HCT116 (cell line): ENCODE measurements at regions not wholly inside any gene's neighbourhood (a gene's known extent, or its start where the extent isn't known, plus 50 kb on each side); places are given as distances from the start of the nearest gene placed in this dataset.

ENCODE experiments used
- ATAC-seq: fragments of 200-7000 bp; cut with Tn5 transposase; 2 replicates; pipeline ENCODE4 v1.9.1; 2020; ENCODE audit warnings: mild to moderate bottlenecking, moderate library complexity
- BruUV-seq: library from RNA; stranded (reverse); fragments of 400-500 nt; replicated peaks from 2 replicates; lab custom pipeline; 2021; lab: Mats Ljungman, UMichigan
- CTCF ChIA-PET: fragments of 300-600 bp; sonication (Branson Sonifier 250); formaldehyde crosslinking; loops from one replicate; lab custom pipeline; 2021; ENCODE audit warnings: antibody characterized with exemption; lab: Charles Lee
- POLR2A ChIA-PET: fragments of 300-600, 350-600 bp; sonication (Branson Sonifier 250); formaldehyde crosslinking; loops from one replicate; lab custom pipeline; 2021; ENCODE audit warnings: antibody characterized with exemption; lab: Charles Lee
- RAD21 ChIA-PET, 2 experiments: fragments of 300-600 bp; sonication (Branson Sonifier 250); formaldehyde crosslinking; loops; one replicate each; lab custom pipeline; 2023; ENCODE audit warnings: low total read pairs in 2 of 2; ENCODE audit not compliant: uncharacterized antibody in 2 of 2, unreplicated experiment in 2 of 2, low non-redundant PET in 1 of 2; lab: Charles Lee
- DNase-seq: peaks from one replicate; pipeline ENCODE4 v3.0.0-alpha.2; 2010; ENCODE audit warnings: low read depth, low spot score
- H2AFZ ChIP-seq: fragments of 200-600 bp; shearing (Covaris generic), sonication (generic); 2 replicates; pipeline ENCODE4 v1.6.1; 2017; ENCODE audit warnings: low read depth, mixed run types, mixed read lengths, antibody characterized with exemption, low read length; ENCODE audit not compliant: poor library complexity, severe bottlenecking
- H3K27ac ChIP-seq: 2 replicates; pipeline ENCODE4 v1.5.1; 2012; ENCODE audit warnings: low read depth, low read length
- H3K27me3 ChIP-seq: fragments of 200-600 bp; sonication (generic); 2 replicates; pipeline ENCODE4 v1.6.1; 2016; ENCODE audit warnings: mixed run types, low read length, mixed read lengths; ENCODE audit not compliant: insufficient read depth
- H3K36me3 ChIP-seq, 2 experiments: fragments of 200-500 bp in 1 of 2; fragments of 200-600 bp in 1 of 2; sonication (Bioruptor generic) in 1 of 2; sonication (generic) in 1 of 2; 2 replicates each; pipeline versions ENCODE4 v1.5.1 to v1.6.1; 2014 to 2016; ENCODE audit warnings: low read length in 2 of 2, inconsistent platforms in 1 of 2, mixed read lengths in 1 of 2, mixed run types in 1 of 2; ENCODE audit not compliant: insufficient read depth in 2 of 2, control insufficient read depth in 1 of 2
- H3K4me1 ChIP-seq, 2 experiments: fragments of 200-600 bp in 1 of 2; sonication (generic) in 1 of 2; 2 replicates each; pipeline versions ENCODE4 v1.5.1 to v1.6.1; 2012 to 2017; ENCODE audit warnings: low read length in 2 of 2, inconsistent platforms in 1 of 2, mild to moderate bottlenecking in 1 of 2, mixed read lengths in 1 of 2, mixed run types in 1 of 2, moderate library complexity in 1 of 2; ENCODE audit not compliant: insufficient read depth in 2 of 2, control insufficient read depth in 1 of 2
- H3K4me2 ChIP-seq: fragments of 200-600 bp; sonication (generic); 2 replicates; pipeline ENCODE4 v1.6.1; 2017; ENCODE audit warnings: mixed run types, low read length, mixed read lengths
- H3K4me3 ChIP-seq, 2 experiments: fragments of 200-600 bp in 1 of 2; sonication (generic) in 1 of 2; replicated peaks in 1 of 2; 2 replicates each; pipeline ENCODE4 v1.5.1; 2011 to 2016; ENCODE audit warnings: low read length in 2 of 2, control low read depth in 1 of 2, low read depth in 1 of 2, mild to moderate bottlenecking in 1 of 2, mixed read lengths in 1 of 2, mixed run types in 1 of 2
- H3K79me2 ChIP-seq: fragments of 200-600 bp; sonication (generic); 2 replicates; pipeline ENCODE4 v1.6.1; 2017; ENCODE audit warnings: mild to moderate bottlenecking, mixed run types, low read length, moderate library complexity, mixed read lengths; ENCODE audit not compliant: insufficient read depth
- H3K9ac ChIP-seq: fragments of 200-600 bp; sonication (generic); 2 replicates; pipeline ENCODE4 v1.6.1; 2016; ENCODE audit warnings: low read length, mixed read lengths
- H3K9me2 ChIP-seq: fragments of 200-600 bp; sonication (generic), shearing (Covaris generic); 2 replicates; pipeline ENCODE4 v1.6.1; 2017; ENCODE audit warnings: mixed run types, mild to moderate bottlenecking, moderate library complexity; ENCODE audit not compliant: insufficient read depth
- H3K9me3 ChIP-seq, 2 experiments: fragments of 200-500 bp in 1 of 2; fragments of 200-600 bp in 1 of 2; sonication (Bioruptor generic) in 1 of 2; sonication (generic) in 1 of 2; 2 replicates each; pipeline ENCODE4 v1.6.1; 2014 to 2017; ENCODE audit warnings: low read length in 2 of 2, mixed read lengths in 2 of 2, inconsistent platforms in 1 of 2, low read depth in 1 of 2, mild to moderate bottlenecking in 1 of 2, mixed run types in 1 of 2, moderate library complexity in 1 of 2; ENCODE audit not compliant: control insufficient read depth in 1 of 2, insufficient read depth in 1 of 2
- H4K20me1 ChIP-seq: fragments of 200-600 bp; sonication (generic), shearing (Covaris generic); 2 replicates; pipeline ENCODE4 v1.6.1; 2017; ENCODE audit warnings: mixed run types, mild to moderate bottlenecking, moderate library complexity; ENCODE audit not compliant: insufficient read depth
- EZH2 ChIP-seq: fragments of 200-600 bp; sonication (generic); IDR thresholded peaks from 2 replicates; pipeline ENCODE4 v1.6.1; 2017; ENCODE audit warnings: antibody characterized with exemption, mixed run types
- EZH2phosphoT487 ChIP-seq: fragments of 200-600 bp; IDR thresholded peaks from 2 replicates; pipeline ENCODE4 v1.6.1; 2018; ENCODE audit warnings: antibody characterized with exemption, borderline replicate concordance
- FOSL1 ChIP-seq: IDR thresholded peaks from 2 replicates; pipeline ENCODE4 v1.6.1; 2012; ENCODE audit warnings: low read depth
- POLR2AphosphoS5 ChIP-seq: IDR thresholded peaks from 2 replicates; pipeline ENCODE4 v1.6.1; 2011; ENCODE audit warnings: mild to moderate bottlenecking, low read depth, low read length, moderate library complexity
- RAD21 ChIP-seq: IDR thresholded peaks from 2 replicates; pipeline ENCODE4 v1.6.1; 2012; ENCODE audit warnings: low read depth, mild to moderate bottlenecking
- TCF7L2 ChIP-seq: IDR thresholded peaks from 2 replicates; pipeline ENCODE4 v1.7.0; 2011; ENCODE audit warnings: borderline replicate concordance, inconsistent platforms; ENCODE audit not compliant: insufficient read depth, insufficient read length; ENCODE audit errors: extremely low read depth
- YY1 ChIP-seq: IDR thresholded peaks from 2 replicates; pipeline ENCODE4 v1.6.1; 2011; ENCODE audit warnings: low read length, low read depth, moderate library complexity, mild to moderate bottlenecking; ENCODE audit not compliant: insufficient replicate concordance; ENCODE audit errors: extremely low read depth
- ZNF274 ChIP-seq: fragments of 200-500 bp; sonication (Bioruptor generic); IDR thresholded peaks from 2 replicates; pipeline ENCODE4 v1.6.1; 2014; ENCODE audit warnings: mild to moderate bottlenecking, low read depth, low read length, inconsistent platforms
- intact Hi-C: fragments of 100-400 bp; cut with micrococcal nuclease; formaldehyde crosslinking; loops from 2 replicates; pipeline ENCODE4 v1.10.0; 2022
- TF ChIP-seq, protein P1 (sequence below): IDR thresholded peaks from 2 replicates; pipeline ENCODE4 v1.6.1; 2011; ENCODE audit warnings: mild to moderate bottlenecking, low read length, moderate library complexity; ENCODE audit not compliant: insufficient replicate concordance; ENCODE audit errors: extremely low read depth
- TF ChIP-seq, protein P2 (sequence below): IDR thresholded peaks from 2 replicates; pipeline ENCODE4 v1.6.1; 2012; ENCODE audit warnings: low read depth
- TF ChIP-seq, protein P3 (sequence below), 3 experiments: fragments of 200-600 bp in 1 of 3; sonication (generic) in 1 of 3; IDR thresholded peaks in 2 of 3; conservative IDR thresholded peaks in 1 of 3; 2 replicates each; pipeline ENCODE4 v1.5.1; 2012 to 2017; ENCODE audit warnings: low read depth in 2 of 3, low read length in 2 of 3, antibody characterized with exemption in 1 of 3, borderline replicate concordance in 1 of 3, control low read depth in 1 of 3, mild to moderate bottlenecking in 1 of 3, mixed read lengths in 1 of 3, mixed run types in 1 of 3, moderate library complexity in 1 of 3; ENCODE audit not compliant: insufficient read depth in 1 of 3

DNA sequence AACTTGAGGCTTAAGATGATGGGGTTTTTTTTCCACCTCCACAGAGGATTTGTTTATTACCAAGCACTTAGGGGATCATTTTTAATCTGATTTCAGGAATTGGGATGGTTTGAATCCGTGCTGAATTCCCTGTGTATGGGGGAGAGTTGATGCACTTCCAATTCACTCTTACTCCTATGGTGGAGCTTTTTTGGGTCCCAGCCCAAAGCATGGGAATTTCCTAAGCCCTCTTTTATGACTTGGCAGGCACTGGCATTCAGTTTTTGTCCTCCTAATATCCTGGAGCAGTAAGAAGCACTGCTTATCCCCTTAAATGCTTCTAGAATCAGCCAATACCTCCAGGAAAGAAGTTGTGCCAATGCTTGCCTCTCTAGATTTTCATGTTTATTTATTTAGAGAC is 78.7 kb downstream of the HYCC1 start:
- Histone ChIP-seq H3K9me3 (no peaks in the 10 kb centered on the region), H3K4me1 (no peaks in the 10 kb centered on the region), H3K27me3 (no peaks in the 10 kb centered on the region), H3K9ac (no peak overlapping the region), H3K9me2 (no peaks in the 10 kb centered on the region), H3K27ac (no peak overlapping the region), H3K4me3 (no peak overlapping the region), H4K20me1 (no peaks in the 10 kb centered on the region), H3K4me2 (no peak overlapping the region), H3K36me3 (no peaks in the 10 kb centered on the region), H3K79me2 (no peaks in the 10 kb centered on the region), H2AFZ (no peak overlapping the region)
- intact Hi-C loops = no loop called here
- DNase-seq (no peak), ATAC-seq (no peak)
- ChIA-PET CTCF (no interaction called here), RAD21 (no interaction called here), POLR2A (no interaction called here)
- BruUV-seq = no TSS peak
- TF ChIP-seq ZNF274 (no peak), TCF7L2 (no peak)

DNA sequence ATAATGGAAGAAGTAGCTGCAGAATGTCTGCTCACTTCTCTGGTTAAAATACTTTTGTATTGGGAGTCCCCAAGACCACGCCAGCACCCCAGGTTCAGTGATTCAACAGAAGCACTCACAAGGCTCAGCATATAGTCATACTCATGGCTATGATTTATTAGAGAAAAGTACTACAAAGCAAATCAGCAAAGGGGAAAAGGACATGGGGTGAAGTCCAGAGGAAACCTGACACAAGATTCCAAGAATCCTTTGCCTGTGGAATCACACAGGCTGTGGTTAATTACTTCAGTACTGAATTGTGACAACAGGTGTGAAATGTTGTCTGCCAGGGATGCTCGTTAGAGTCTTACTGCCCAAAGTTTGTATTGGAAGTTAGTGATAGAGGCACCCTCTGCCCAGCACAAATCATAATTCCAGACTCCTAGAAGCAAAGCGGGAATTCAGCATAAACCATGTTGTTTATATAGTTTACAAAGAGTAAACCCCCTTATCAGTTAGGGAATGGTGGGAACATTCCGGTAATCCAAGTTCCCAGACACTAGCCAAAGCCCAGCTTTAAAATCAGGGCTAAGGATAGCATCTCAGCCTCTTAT is 79.4 kb downstream of the HYCC1 start:
- DNase-seq (no peak), ATAC-seq (no peak)
- Histone ChIP-seq H3K9me3 (no peaks in the 10 kb centered on the region), H3K27ac (no peak overlapping the region), H3K9me2 (no peaks in the 10 kb centered on the region), H3K36me3 (no peaks in the 10 kb centered on the region), H2AFZ (no peak overlapping the region), H3K27me3 (no peaks in the 10 kb centered on the region), H4K20me1 (no peaks in the 10 kb centered on the region), H3K79me2 (no peaks in the 10 kb centered on the region), H3K4me1 (no peaks in the 10 kb centered on the region), H3K4me2 (no peak overlapping the region), H3K4me3 (no peak overlapping the region), H3K9ac (no peak overlapping the region)
- BruUV-seq = no TSS peak
- ChIA-PET POLR2A (no interaction called here), CTCF (no interaction called here), RAD21 (no interaction called here)
- intact Hi-C loops = no loop called here
- no peak for TF ChIP-seq FOSL1
- TF ChIP-seq, protein P1, sequence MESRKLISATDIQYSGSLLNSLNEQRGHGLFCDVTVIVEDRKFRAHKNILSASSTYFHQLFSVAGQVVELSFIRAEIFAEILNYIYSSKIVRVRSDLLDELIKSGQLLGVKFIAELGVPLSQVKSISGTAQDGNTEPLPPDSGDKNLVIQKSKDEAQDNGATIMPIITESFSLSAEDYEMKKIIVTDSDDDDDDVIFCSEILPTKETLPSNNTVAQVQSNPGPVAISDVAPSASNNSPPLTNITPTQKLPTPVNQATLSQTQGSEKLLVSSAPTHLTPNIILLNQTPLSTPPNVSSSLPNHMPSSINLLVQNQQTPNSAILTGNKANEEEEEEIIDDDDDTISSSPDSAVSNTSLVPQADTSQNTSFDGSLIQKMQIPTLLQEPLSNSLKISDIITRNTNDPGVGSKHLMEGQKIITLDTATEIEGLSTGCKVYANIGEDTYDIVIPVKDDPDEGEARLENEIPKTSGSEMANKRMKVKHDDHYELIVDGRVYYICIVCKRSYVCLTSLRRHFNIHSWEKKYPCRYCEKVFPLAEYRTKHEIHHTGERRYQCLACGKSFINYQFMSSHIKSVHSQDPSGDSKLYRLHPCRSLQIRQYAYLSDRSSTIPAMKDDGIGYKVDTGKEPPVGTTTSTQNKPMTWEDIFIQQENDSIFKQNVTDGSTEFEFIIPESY = no peak
- no peak for TF ChIP-seq TCF7L2
- TF ChIP-seq, protein P2, sequence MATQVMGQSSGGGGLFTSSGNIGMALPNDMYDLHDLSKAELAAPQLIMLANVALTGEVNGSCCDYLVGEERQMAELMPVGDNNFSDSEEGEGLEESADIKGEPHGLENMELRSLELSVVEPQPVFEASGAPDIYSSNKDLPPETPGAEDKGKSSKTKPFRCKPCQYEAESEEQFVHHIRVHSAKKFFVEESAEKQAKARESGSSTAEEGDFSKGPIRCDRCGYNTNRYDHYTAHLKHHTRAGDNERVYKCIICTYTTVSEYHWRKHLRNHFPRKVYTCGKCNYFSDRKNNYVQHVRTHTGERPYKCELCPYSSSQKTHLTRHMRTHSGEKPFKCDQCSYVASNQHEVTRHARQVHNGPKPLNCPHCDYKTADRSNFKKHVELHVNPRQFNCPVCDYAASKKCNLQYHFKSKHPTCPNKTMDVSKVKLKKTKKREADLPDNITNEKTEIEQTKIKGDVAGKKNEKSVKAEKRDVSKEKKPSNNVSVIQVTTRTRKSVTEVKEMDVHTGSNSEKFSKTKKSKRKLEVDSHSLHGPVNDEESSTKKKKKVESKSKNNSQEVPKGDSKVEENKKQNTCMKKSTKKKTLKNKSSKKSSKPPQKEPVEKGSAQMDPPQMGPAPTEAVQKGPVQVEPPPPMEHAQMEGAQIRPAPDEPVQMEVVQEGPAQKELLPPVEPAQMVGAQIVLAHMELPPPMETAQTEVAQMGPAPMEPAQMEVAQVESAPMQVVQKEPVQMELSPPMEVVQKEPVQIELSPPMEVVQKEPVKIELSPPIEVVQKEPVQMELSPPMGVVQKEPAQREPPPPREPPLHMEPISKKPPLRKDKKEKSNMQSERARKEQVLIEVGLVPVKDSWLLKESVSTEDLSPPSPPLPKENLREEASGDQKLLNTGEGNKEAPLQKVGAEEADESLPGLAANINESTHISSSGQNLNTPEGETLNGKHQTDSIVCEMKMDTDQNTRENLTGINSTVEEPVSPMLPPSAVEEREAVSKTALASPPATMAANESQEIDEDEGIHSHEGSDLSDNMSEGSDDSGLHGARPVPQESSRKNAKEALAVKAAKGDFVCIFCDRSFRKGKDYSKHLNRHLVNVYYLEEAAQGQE = no peak
- TF ChIP-seq, protein P3, sequence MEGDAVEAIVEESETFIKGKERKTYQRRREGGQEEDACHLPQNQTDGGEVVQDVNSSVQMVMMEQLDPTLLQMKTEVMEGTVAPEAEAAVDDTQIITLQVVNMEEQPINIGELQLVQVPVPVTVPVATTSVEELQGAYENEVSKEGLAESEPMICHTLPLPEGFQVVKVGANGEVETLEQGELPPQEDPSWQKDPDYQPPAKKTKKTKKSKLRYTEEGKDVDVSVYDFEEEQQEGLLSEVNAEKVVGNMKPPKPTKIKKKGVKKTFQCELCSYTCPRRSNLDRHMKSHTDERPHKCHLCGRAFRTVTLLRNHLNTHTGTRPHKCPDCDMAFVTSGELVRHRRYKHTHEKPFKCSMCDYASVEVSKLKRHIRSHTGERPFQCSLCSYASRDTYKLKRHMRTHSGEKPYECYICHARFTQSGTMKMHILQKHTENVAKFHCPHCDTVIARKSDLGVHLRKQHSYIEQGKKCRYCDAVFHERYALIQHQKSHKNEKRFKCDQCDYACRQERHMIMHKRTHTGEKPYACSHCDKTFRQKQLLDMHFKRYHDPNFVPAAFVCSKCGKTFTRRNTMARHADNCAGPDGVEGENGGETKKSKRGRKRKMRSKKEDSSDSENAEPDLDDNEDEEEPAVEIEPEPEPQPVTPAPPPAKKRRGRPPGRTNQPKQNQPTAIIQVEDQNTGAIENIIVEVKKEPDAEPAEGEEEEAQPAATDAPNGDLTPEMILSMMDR (IDR thresholded peaks at IDR 0.05 in 2 of 3, conservative IDR thresholded peaks at IDR 0.05 in 1 of 3; ENCODE audit: borderline replicate concordance in 1 of 3, insufficient read depth in 1 of 3, low read depth in 2 of 3, low read length in 2 of 3) = no peak
- TF ChIP-seq RAD21 = no peak
- TF ChIP-seq POLR2AphosphoS5 = no peak
- TF ChIP-seq EZH2phosphoT487 = no peak
- no peak for TF ChIP-seq YY1
- TF ChIP-seq EZH2 = no peak
